NCI-H2227 (cell line): ENCODE measurements at regions not wholly inside any gene's neighbourhood (a gene's known extent, or its start where the extent isn't known, plus 50 kb on each side); places are given as distances from the start of the nearest gene placed in this dataset.

Source experiments
- DNase-seq: peaks from one replicate; lab custom pipeline; 2025; ENCODE audit not compliant: unreplicated experiment; lab: John Stamatoyannopoulos, UW

GRCh38 chr1:68953311-68953710 is 456.4 kb upstream of the DEPDC1 start:
- DNase-seq, result no peak

- DNase-seq, result no peak
Observed at GRCh38 chr1:68954841-68955240, 458.0 kb upstream of the DEPDC1 start.

- DNase-seq, result no peak
Observed at GRCh38 chr1:68955424-68955823, 458.5 kb upstream of the DEPDC1 start.

- no peak for DNase-seq
Observed at GRCh38 chr1:68958958-68959357, 462.1 kb upstream of the DEPDC1 start.

- no peak for DNase-seq
Observed at GRCh38 chr1:68959461-68960030, 462.7 kb upstream of the DEPDC1 start.

GRCh38 chr1:68961143-68961542 is 464.3 kb upstream of the DEPDC1 start:
- no peak for DNase-seq

GRCh38 chr1:68963353-68963752 is 466.5 kb upstream of the DEPDC1 start:
- DNase-seq, result no peak

GRCh38 chr1:68969441-68969840 is 472.6 kb upstream of the DEPDC1 start:
- no peak for DNase-seq

- no peak for DNase-seq
Observed at GRCh38 chr1:68970571-68970970, 473.7 kb upstream of the DEPDC1 start.

GRCh38 chr1:68973459-68974244 is 476.8 kb upstream of the DEPDC1 start:
- DNase-seq, result no peak

- DNase-seq, result no peak
Observed at GRCh38 chr1:68974447-68974846, 477.6 kb upstream of the DEPDC1 start.

- peak; percentile 47 for DNase-seq
Observed at GRCh38 chr1:68975212-68975933, 478.5 kb upstream of the DEPDC1 start.

GRCh38 chr1:68976916-68977610 is 480.2 kb upstream of the DEPDC1 start:
- no peak for DNase-seq

- DNase-seq, result no peak
Observed at GRCh38 chr1:68979891-68980290, 483.0 kb upstream of the DEPDC1 start.

- no peak for DNase-seq
Observed at GRCh38 chr1:68984289-68984688, 487.4 kb upstream of the DEPDC1 start.

GRCh38 chr1:68994096-68994495 is 497.2 kb upstream of the DEPDC1 start:
- DNase-seq, result no peak

GRCh38 chr1:69016468-69016867 is 519.6 kb upstream of the DEPDC1 start:
- DNase-seq, result no peak

- no peak for DNase-seq
Observed at GRCh38 chr1:69029649-69030048, 532.8 kb upstream of the DEPDC1 start.

- no peak for DNase-seq
Observed at GRCh38 chr1:69038379-69038778, 529.3 kb upstream of the LRRC7 start.

GRCh38 chr1:69045572-69045971 is 522.1 kb upstream of the LRRC7 start:
- no peak for DNase-seq

- no peak for DNase-seq
Observed at GRCh38 chr1:69055194-69055593, 512.5 kb upstream of the LRRC7 start.

- peak; percentile 31 for DNase-seq
Observed at GRCh38 chr1:69058454-69058853, 509.3 kb upstream of the LRRC7 start.
